MM.1S (cell line): ENCODE measurements at regions not wholly inside any gene's neighbourhood (a gene's known extent, or its start where the extent isn't known, plus 50 kb on each side); places are given as distances from the start of the nearest gene placed in this dataset.

Source experiments
- DNase-seq: peaks from one replicate; pipeline ENCODE4 v3.0.0-alpha.2; 2015
- H2AFZ ChIP-seq: fragments of 300-600 bp; sonication (generic); 2 replicates; pipeline ENCODE4 v1.6.0; 2016; ENCODE audit warnings: antibody characterized with exemption, low read length
- H3F3A ChIP-seq: fragments of 300-600 bp; sonication (generic); 2 replicates; pipeline ENCODE4 v1.6.1; 2016; ENCODE audit warnings: mild to moderate bottlenecking, antibody characterized with exemption, low read length, moderate library complexity, mixed read lengths; ENCODE audit not compliant: insufficient read depth
- H3K27ac ChIP-seq: fragments of 300-600 bp; sonication (generic); 2 replicates; pipeline ENCODE4 v1.5.1; 2016; ENCODE audit warnings: mild to moderate bottlenecking, low read length
- H3K27me3 ChIP-seq: fragments of 300-600 bp; sonication (generic); replicated peaks from 2 replicates; pipeline ENCODE4 v1.6.0; 2016; ENCODE audit warnings: low read length; ENCODE audit not compliant: insufficient read depth
- H3K36me3 ChIP-seq: fragments of 300-600 bp; sonication (generic); replicated peaks from 2 replicates; pipeline ENCODE4 v1.6.1; 2016; ENCODE audit warnings: mild to moderate bottlenecking, low read length, mixed read lengths; ENCODE audit not compliant: insufficient read depth
- H3K4me1 ChIP-seq: fragments of 300-600 bp; sonication (generic); 2 replicates; pipeline ENCODE4 v1.6.1; 2016; ENCODE audit warnings: low read length, mixed read lengths
- H3K4me2 ChIP-seq: fragments of 300-600 bp; sonication (generic); 2 replicates; pipeline ENCODE4 v1.6.0; 2016; ENCODE audit warnings: low read depth, low read length
- H3K4me3 ChIP-seq: fragments of 300-600 bp; sonication (generic); 2 replicates; pipeline ENCODE4 v1.5.1; 2016; ENCODE audit warnings: low read length, mixed read lengths
- H3K79me2 ChIP-seq: fragments of 300-600 bp; sonication (generic); 2 replicates; pipeline ENCODE4 v1.6.1; 2016; ENCODE audit warnings: mixed run types, low read length, mixed read lengths
- H3K9ac ChIP-seq: fragments of 300-600 bp; sonication (generic); 2 replicates; pipeline ENCODE4 v1.6.1; 2016; ENCODE audit warnings: low read length, mixed read lengths
- H3K9me2 ChIP-seq: fragments of 300-600 bp; sonication (generic); replicated peaks from 2 replicates; pipeline ENCODE4 v1.6.1; 2016; ENCODE audit warnings: mild to moderate bottlenecking, low read length, mixed read lengths; ENCODE audit not compliant: insufficient read depth
- H3K9me3 ChIP-seq: fragments of 300-600 bp; sonication (generic); replicated peaks from 2 replicates; pipeline ENCODE4 v1.6.1; 2016; ENCODE audit warnings: mild to moderate bottlenecking, low read length, mixed read lengths; ENCODE audit not compliant: insufficient read depth
- H4K20me1 ChIP-seq: fragments of 300-600 bp; sonication (generic); 2 replicates; pipeline ENCODE4 v1.6.1; 2016; ENCODE audit warnings: mild to moderate bottlenecking, low read length, moderate library complexity, mixed read lengths; ENCODE audit not compliant: insufficient read depth
- CTCF ChIP-seq: fragments of 300-600 bp; sonication (generic); IDR thresholded peaks from 2 replicates; pipeline ENCODE4 v1.5.1; 2016; ENCODE audit warnings: antibody characterized with exemption, low read length, mixed read lengths
- EZH2 ChIP-seq: fragments of 300-600 bp; sonication (generic); optimal IDR thresholded peaks from 2 replicates; pipeline ENCODE3; 2017; ENCODE audit warnings: low read depth, mild to moderate bottlenecking, antibody characterized with exemption, low read length, mixed read lengths
- EZH2phosphoT487 ChIP-seq: fragments of 300-600 bp; sonication (generic); IDR thresholded peaks from 2 replicates; pipeline ENCODE4 v1.6.1; 2018; ENCODE audit warnings: antibody characterized with exemption, low read length

GRCh38 chr9:2934883-2935282 lies 91.0 kb upstream of the PUM3 start:
- Histone ChIP-seq H3K27me3 (no peaks in the 10 kb centered on the region), H3F3A (no peaks in the 10 kb centered on the region), H3K27ac (no peak overlapping the region), H3K4me2 (no peak overlapping the region), H3K9me2 (no peaks in the 10 kb centered on the region), H3K4me3 (no peak overlapping the region), H3K4me1 (no peaks in the 10 kb centered on the region), H3K79me2 (no peaks in the 10 kb centered on the region), H2AFZ (no peak overlapping the region), H3K9ac (no peak overlapping the region), H4K20me1 (no peaks in the 10 kb centered on the region), H3K9me3 (no peaks in the 10 kb centered on the region; the same call in 1 of the 2 replicates), H3K36me3 (no peaks in the 10 kb centered on the region)
- TF ChIP-seq EZH2phosphoT487 (no peak), CTCF (no peak), EZH2 (no peak)
- no peak for DNase-seq

- H3K9me2 ChIP-seq: no peaks in the 10 kb centered on the region
- no peaks in the 10 kb centered on the region for H4K20me1 ChIP-seq
- H3K9me3 ChIP-seq: no peaks in the 10 kb centered on the region; the same call in 1 of the 2 replicates
- no peak overlapping the region for H3K9ac ChIP-seq
- no peaks in the 10 kb centered on the region for H3K79me2 ChIP-seq
- H3K36me3 ChIP-seq: no peaks in the 10 kb centered on the region
- no peak overlapping the region for H2AFZ ChIP-seq
- DNase-seq: no peak
- no peak overlapping the region for H3K27ac ChIP-seq
- H3K27me3 ChIP-seq: no peaks in the 10 kb centered on the region
- TF ChIP-seq CTCF (no peak), EZH2 (no peak)
- no peaks in the 10 kb centered on the region for H3K4me1 ChIP-seq
- no peaks in the 10 kb centered on the region for H3F3A ChIP-seq
- H3K4me3 ChIP-seq: no peak overlapping the region
- H3K4me2 ChIP-seq: no peak overlapping the region
Observed at GRCh38 chr9:2934241-2934650, 90.4 kb upstream of the PUM3 start.

GRCh38 chr9:2933165-2934095 lies 89.5 kb upstream of the PUM3 start:
- no peaks in the 10 kb centered on the region; the same call in 1 of the 2 replicates for H3K9me3 ChIP-seq
- no peak for DNase-seq
- H3K79me2 ChIP-seq: no peaks in the 10 kb centered on the region
- no peak overlapping the region for H3K27ac ChIP-seq
- no peaks in the 10 kb centered on the region for H3K36me3 ChIP-seq
- H3K9ac ChIP-seq: no peak overlapping the region
- H2AFZ ChIP-seq: no peak overlapping the region
- TF ChIP-seq EZH2phosphoT487 (no peak), CTCF (no peak), EZH2 (no peak)
- H3K4me3 ChIP-seq: no peak overlapping the region
- H3F3A ChIP-seq: no peaks in the 10 kb centered on the region
- no peaks in the 10 kb centered on the region for H4K20me1 ChIP-seq
- no peak overlapping the region for H3K4me2 ChIP-seq
- H3K9me2 ChIP-seq: no peaks in the 10 kb centered on the region
- H3K4me1 ChIP-seq: no peaks in the 10 kb centered on the region
- H3K27me3 ChIP-seq: no peaks in the 10 kb centered on the region
